ENCODE measurements at regions not wholly inside any gene's neighbourhood (a gene's known extent, or its start where the extent isn't known, plus 50 kb on each side); places are given as distances from the start of the nearest gene placed in this dataset.
A peak's percentile ranks its signal among the peaks of the same experiment; 100 is the strongest.
"Not testable (repeated sequence)": the region's sequence is repeated elsewhere in the genome, so short reads cannot be mapped to it uniquely, and the experiment has no call there.

GRCh38 chr1:148315071-148315811, 163.2 kb upstream of the NBPF11 start:
- H3K27ac Mint-ChIP-seq = peak overlapping the region in 3 of 6 donors; percentile 6 to 52 (median 33)
- peak overlapping the region in 4 of 8 donors; percentile 0 to 68 (median 22) for H3K4me3 Mint-ChIP-seq
- peaks cover 20 to 22% (median 20%) of the 10 kb centered on the region in 3 donors for H3K27me3 Mint-ChIP-seq
- H3K9me3 Mint-ChIP-seq = peaks cover 4 to 15% (median 9%) of the 10 kb centered on the region in 7 donors
- DNase-seq (peak; percentile 31), ATAC-seq (ENCODE audit: low read depth in 2 of 2) (peak; percentile 34 to 54)
- peaks cover 39 to 45% (median 41%) of the 10 kb centered on the region in 3 donors for H3K4me1 Mint-ChIP-seq
- H3K36me3 Mint-ChIP-seq = peaks cover 5 to 18% of the 10 kb centered on the region in 2 donors

- peaks cover 4 to 15% (median 9%) of the 10 kb centered on the region in 7 donors for H3K9me3 Mint-ChIP-seq
- no peak for DNase-seq
- H3K4me1 Mint-ChIP-seq = peaks cover 23 to 32% (median 30%) of the 10 kb centered on the region in 3 donors
- peak overlapping the region in 2 of 6 donors; percentile 52 to 71 for H3K27ac Mint-ChIP-seq
- no peak overlapping the region for H3K4me3 Mint-ChIP-seq
- peaks cover 5 to 18% of the 10 kb centered on the region in 2 donors for H3K36me3 Mint-ChIP-seq
- ATAC-seq (ENCODE audit: low read depth in 2 of 2) = no peak
- H3K27me3 Mint-ChIP-seq = peaks cover 34 to 38% (median 37%) of the 10 kb centered on the region in 3 donors
Measured at GRCh38 chr1:148310807-148311206, 158.7 kb upstream of the NBPF11 start.

- peaks cover 17 to 24% (median 24%) of the 10 kb centered on the region in 3 donors for H3K4me1 Mint-ChIP-seq
- ATAC-seq (ENCODE audit: low read depth in 2 of 2) = no peak
- peak overlapping the region in 1 of 6 donors; percentile 73 for H3K27ac Mint-ChIP-seq
- peaks cover 4 to 15% (median 9%) of the 10 kb centered on the region in 7 donors for H3K9me3 Mint-ChIP-seq
- H3K4me3 Mint-ChIP-seq = no peak overlapping the region
- DNase-seq = no peak
- H3K36me3 Mint-ChIP-seq = peaks cover 5 to 18% of the 10 kb centered on the region in 2 donors
- H3K27me3 Mint-ChIP-seq = peaks cover 34 to 41% (median 41%) of the 10 kb centered on the region in 3 donors
Measured at GRCh38 chr1:148309940-148310500, 157.9 kb upstream of the NBPF11 start.

- ATAC-seq (ENCODE audit: low read depth in 2 of 2) (no peak), DNase-seq (no peak)
- H3K9me3 Mint-ChIP-seq = peaks cover 4 to 15% (median 8%) of the 10 kb centered on the region in 7 donors
- no peak overlapping the region for H3K27ac Mint-ChIP-seq
- peaks cover 36 to 41% (median 41%) of the 10 kb centered on the region in 3 donors for H3K27me3 Mint-ChIP-seq
- H3K4me3 Mint-ChIP-seq = no peak overlapping the region
- H3K4me1 Mint-ChIP-seq = peaks cover 19 to 26% (median 23%) of the 10 kb centered on the region in 3 donors
- peaks cover 5 to 18% of the 10 kb centered on the region in 2 donors for H3K36me3 Mint-ChIP-seq
Measured at GRCh38 chr1:148308832-148309458, 156.9 kb upstream of the NBPF11 start.

GRCh38 chr1:148307583-148308185, 155.6 kb upstream of the NBPF11 start:
- Mint-ChIP-seq H3K36me3 (peaks cover 5 to 18% of the 10 kb centered on the region in 2 donors), H3K27ac (peak overlapping the region in 2 of 6 donors; percentile 44 to 57), H3K4me3 (peak overlapping the region in 2 of 8 donors; percentile 37 to 80), H3K27me3 (peaks cover 39 to 41% (median 41%) of the 10 kb centered on the region in 3 donors), H3K4me1 (peaks cover 23 to 32% (median 29%) of the 10 kb centered on the region in 3 donors), H3K9me3 (peaks cover 4 to 15% (median 6%) of the 10 kb centered on the region in 7 donors)
- DNase-seq (peak; percentile 29), ATAC-seq (ENCODE audit: low read depth in 2 of 2) (no peak)

GRCh38 chr1:148304935-148305334, 152.9 kb upstream of the NBPF11 start:
- not testable (repeated sequence) for DNase-seq; H3K36me3 Mint-ChIP-seq; ATAC-seq (ENCODE audit: low read depth in 2 of 2); H3K27ac Mint-ChIP-seq; H3K9me3 Mint-ChIP-seq
- Mint-ChIP-seq H3K27me3 (peaks cover 19 to 21% (median 19%) of the 10 kb centered on the region in 3 donors), H3K4me1 (peaks cover 23 to 29% (median 23%) of the 10 kb centered on the region in 3 donors), H3K4me3 (peak overlapping the region in 1 of 8 donors; percentile 30)

GRCh38 chr1:148302586-148303364, 150.7 kb upstream of the NBPF11 start:
- peak overlapping the region in 2 of 6 donors; percentile 47 to 59 for H3K27ac Mint-ChIP-seq
- ATAC-seq (ENCODE audit: low read depth in 2 of 2) (peak; percentile 97 to 98), DNase-seq (peak; percentile 31)
- H3K27me3 Mint-ChIP-seq = peaks cover 18 to 21% (median 19%) of the 10 kb centered on the region in 3 donors
- H3K4me1 Mint-ChIP-seq = peaks cover 22 to 23% (median 23%) of the 10 kb centered on the region in 3 donors
- peak overlapping the region; percentile 80 to 93 (median 88) for H3K4me3 Mint-ChIP-seq
- H3K9me3 Mint-ChIP-seq, H3K36me3 Mint-ChIP-seq: not testable (repeated sequence)

DNA sequence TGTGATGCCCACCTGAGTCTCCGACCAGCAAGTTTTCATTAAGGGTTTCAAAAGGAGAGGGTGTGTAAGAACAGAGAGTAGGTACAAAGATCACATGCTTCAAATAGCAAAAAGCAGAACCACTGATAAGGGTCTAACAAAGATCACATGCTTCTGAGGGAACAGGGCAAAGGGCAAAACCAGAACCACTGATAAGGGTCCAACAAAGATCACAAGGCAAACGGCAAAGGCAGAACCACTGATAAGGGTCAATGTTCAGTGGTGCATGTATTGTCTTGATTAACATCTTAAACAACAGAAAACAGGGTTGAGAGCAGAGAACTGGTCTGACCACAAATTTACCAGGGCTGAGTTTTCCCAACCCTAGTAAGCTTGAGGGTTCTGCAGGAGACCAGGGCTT, 145.8 kb upstream of the NBPF11 start:
- not testable (repeated sequence) for H3K4me1 Mint-ChIP-seq; DNase-seq; ATAC-seq (ENCODE audit: low read depth in 2 of 2); H3K27ac Mint-ChIP-seq; H3K9me3 Mint-ChIP-seq; H3K36me3 Mint-ChIP-seq; H3K4me3 Mint-ChIP-seq
- H3K27me3 Mint-ChIP-seq = peaks cover 8 to 16% (median 16%) of the 10 kb centered on the region in 3 donors

GRCh38 chr1:148296511-148296910, 144.4 kb upstream of the NBPF11 start:
- no peak overlapping the region for H3K27ac Mint-ChIP-seq

GRCh38 chr1:148294116-148294807, 142.2 kb upstream of the NBPF11 start:
- no peak overlapping the region for H3K27ac Mint-ChIP-seq
- ATAC-seq (ENCODE audit: low read depth in 2 of 2) = no peak
- H3K4me3 Mint-ChIP-seq = no peak overlapping the region
- no peak for DNase-seq
- no peaks in the 10 kb centered on the region for H3K36me3 Mint-ChIP-seq
- H3K4me1 Mint-ChIP-seq = peaks cover 0 to 6% (median 2%) of the 10 kb centered on the region in 3 donors
- peaks cover 4 to 10% (median 5%) of the 10 kb centered on the region in 7 donors for H3K9me3 Mint-ChIP-seq
- peaks cover 8 to 24% (median 16%) of the 10 kb centered on the region in 3 donors for H3K27me3 Mint-ChIP-seq

More at GRCh38 chr1:148296511-148296910, 144.4 kb upstream of the NBPF11 start:
- H3K4me3 Mint-ChIP-seq = no peak overlapping the region
- no peak for ATAC-seq (ENCODE audit: low read depth in 2 of 2)
- no peak for DNase-seq
- no peaks in the 10 kb centered on the region for H3K36me3 Mint-ChIP-seq
- H3K27me3 Mint-ChIP-seq = peaks cover 8 to 24% (median 16%) of the 10 kb centered on the region in 3 donors
- no peaks in the 10 kb centered on the region for H3K4me1 Mint-ChIP-seq
- peaks cover 0 to 5% (median 0%) of the 10 kb centered on the region in 7 donors for H3K9me3 Mint-ChIP-seq

DNA sequence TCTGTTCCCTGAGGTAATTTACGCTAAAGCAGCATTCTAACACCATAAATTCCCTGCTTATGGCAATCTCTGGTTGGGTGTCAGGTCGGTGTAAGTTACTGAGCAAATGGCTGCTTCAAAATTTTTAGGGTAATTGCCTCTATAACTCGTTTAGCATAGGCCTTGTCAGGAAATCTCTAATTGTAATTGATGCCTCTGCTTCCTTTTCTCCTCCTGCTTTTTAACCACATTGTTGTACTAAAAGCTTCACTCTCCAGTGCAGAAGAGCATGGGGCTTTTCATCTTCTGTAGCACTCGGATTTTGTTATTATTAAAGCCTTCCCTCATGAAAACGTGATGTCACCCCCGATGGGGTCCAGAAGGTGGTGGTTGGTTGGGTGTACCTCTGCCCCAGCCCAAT, 141.6 kb upstream of the NBPF11 start:
- Mint-ChIP-seq H3K4me1 (peaks cover 0 to 6% (median 2%) of the 10 kb centered on the region in 3 donors), H3K9me3 (peaks cover 4 to 11% (median 6%) of the 10 kb centered on the region in 7 donors), H3K36me3 (no peaks in the 10 kb centered on the region), H3K27ac (no peak overlapping the region), H3K4me3 (no peak overlapping the region), H3K27me3 (peaks cover 8 to 24% (median 16%) of the 10 kb centered on the region in 3 donors)
- DNase-seq (no peak), ATAC-seq (ENCODE audit: low read depth in 2 of 2) (no peak)

DNA sequence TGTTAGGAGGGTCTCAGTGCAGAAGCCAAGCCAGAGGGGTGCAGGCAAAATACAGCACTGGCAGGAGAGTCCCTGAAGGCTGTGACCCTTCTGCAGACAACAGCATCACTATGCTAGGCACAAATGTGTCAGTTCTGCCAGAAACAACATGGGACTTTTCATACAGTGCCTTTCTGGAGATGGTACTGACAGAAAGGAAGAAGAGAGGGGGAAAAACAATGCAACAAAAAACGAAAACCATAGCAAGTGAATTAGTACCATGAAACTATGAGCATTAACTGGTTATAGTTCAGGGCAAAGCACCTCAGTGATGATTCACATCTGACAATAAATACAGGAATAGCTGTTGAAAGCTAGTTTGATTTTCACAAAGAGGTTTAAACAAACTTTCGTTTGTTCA, 140.8 kb upstream of the NBPF11 start:
- Mint-ChIP-seq H3K4me3 (no peak overlapping the region), H3K27me3 (peaks cover 8 to 24% (median 16%) of the 10 kb centered on the region in 3 donors), H3K4me1 (peaks cover 0 to 6% (median 2%) of the 10 kb centered on the region in 3 donors), H3K36me3 (no peaks in the 10 kb centered on the region), H3K27ac (no peak overlapping the region), H3K9me3 (peaks cover 4 to 10% (median 6%) of the 10 kb centered on the region in 7 donors)
- ATAC-seq (ENCODE audit: low read depth in 2 of 2) (no peak), DNase-seq (no peak)
